HG03342 (cell line): ENCODE measurements at regions not wholly inside any gene's neighbourhood (a gene's known extent, or its start where the extent isn't known, plus 50 kb on each side); places are given as distances from the start of the nearest gene placed in this dataset.
"Not testable (repeated sequence)": the region's sequence is repeated elsewhere in the genome, so short reads cannot be mapped to it uniquely, and the experiment has no call there.

Experiments used
- ATAC-seq: cut with Tn5 transposase; IDR thresholded peaks from one replicate; pipeline ENCODE4 v1.9.1; 2021; ENCODE audit warnings: mild to moderate bottlenecking, moderate library complexity; ENCODE audit not compliant: unreplicated experiment

DNA sequence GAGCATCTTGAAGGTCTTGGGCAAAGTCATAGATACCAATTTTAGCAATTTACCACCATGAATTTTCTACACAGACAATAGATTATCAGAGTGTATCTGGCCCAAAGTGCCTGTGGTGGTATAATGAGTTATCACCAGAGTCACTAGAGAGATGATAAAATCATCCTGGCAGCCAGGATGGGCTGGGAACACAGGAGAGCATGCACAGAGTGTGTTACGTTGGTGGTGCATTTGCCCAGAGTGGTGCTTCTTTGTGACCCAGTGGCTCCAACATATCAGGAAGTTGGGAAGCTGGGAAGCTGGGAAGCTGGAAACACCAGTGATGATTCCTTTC lies 236.7 kb upstream of the PROX1 start:
- no peak for ATAC-seq

DNA sequence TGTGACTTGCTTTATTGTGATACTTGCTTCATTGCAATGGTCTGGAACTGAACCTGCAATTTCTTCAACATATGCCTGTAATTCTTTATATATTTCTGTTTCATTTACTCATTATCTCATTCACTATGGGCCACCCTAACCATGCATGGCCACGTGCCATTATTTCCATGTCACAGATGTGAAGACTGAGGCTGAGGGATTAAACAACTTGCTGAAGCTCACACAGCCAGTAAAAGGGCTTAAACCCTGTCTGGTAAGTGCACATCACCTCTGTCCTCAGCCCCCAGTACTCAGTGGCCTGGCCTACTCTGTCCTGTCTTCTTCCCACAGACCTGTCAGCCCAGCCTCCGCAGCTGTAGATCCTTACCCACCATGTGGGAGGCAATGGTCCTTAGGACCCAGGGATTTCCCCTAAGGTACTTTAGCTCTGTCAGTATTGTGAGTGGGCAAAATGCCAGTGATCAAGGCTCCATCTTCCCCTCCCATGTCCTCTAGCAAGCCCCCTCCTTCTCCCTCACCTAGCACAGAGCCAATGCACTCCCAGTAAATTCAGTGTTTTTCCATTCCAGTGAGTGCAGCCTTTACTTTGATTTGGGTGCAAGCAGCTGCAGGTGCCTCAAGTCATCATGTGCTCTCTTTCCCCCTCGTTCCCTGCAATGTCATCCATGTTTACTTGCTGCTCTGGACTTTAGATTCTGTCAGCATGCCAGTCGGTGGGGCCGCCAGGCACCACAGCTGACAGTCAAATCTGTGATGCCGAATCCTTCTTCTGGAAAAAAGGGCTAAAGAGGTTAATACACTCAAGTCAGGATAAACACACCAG lies 228.2 kb upstream of the PROX1 start:
- ATAC-seq, result no peak

DNA sequence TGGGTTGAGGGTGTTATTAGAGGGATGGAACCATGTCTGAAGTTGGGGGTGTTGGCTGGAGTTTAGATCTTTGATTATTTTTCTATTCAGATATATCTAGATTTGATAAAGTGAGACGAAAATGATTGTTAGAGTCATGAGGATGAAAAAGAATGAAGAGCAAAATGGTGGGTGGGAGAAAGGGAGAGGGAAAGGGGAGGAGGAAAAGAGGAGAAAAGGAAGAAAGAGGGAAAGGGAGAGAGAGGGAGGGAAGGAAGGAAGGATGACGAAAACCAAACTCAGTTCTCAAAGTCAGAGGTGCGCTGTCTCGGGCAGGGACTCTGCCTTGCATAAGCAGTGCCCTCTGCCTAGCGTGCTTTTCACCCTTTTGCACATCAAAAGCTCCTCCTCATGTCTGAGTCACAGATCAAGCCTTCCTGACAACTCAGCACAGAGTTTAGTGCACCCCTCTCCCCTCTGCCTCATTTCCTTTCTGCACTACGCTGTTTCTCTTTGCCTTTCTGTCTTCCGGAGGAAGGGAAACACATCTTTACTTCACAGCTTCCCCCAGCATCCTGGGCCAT lies 225.8 kb upstream of the PROX1 start:
- ATAC-seq, result no peak

DNA sequence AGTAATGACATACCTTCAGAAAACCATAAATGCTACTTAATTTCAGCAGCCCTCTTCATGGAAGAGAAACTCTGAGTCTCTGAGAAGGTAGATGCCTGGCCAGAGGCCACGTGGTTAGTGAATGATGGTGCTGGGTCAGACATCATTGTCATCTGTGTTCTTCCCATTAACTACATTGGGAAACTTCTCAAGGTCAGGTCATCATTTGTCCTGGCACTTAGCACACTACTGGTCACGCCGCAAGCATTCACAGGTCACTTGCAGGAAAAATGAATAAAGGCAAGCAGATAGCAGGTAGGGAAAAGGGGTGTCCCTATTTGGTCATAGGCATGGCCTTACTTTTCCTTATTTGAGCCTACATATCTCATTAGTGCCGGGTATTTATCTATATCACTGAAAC lies 220.1 kb upstream of the PROX1 start:
- ATAC-seq, result no peak

DNA sequence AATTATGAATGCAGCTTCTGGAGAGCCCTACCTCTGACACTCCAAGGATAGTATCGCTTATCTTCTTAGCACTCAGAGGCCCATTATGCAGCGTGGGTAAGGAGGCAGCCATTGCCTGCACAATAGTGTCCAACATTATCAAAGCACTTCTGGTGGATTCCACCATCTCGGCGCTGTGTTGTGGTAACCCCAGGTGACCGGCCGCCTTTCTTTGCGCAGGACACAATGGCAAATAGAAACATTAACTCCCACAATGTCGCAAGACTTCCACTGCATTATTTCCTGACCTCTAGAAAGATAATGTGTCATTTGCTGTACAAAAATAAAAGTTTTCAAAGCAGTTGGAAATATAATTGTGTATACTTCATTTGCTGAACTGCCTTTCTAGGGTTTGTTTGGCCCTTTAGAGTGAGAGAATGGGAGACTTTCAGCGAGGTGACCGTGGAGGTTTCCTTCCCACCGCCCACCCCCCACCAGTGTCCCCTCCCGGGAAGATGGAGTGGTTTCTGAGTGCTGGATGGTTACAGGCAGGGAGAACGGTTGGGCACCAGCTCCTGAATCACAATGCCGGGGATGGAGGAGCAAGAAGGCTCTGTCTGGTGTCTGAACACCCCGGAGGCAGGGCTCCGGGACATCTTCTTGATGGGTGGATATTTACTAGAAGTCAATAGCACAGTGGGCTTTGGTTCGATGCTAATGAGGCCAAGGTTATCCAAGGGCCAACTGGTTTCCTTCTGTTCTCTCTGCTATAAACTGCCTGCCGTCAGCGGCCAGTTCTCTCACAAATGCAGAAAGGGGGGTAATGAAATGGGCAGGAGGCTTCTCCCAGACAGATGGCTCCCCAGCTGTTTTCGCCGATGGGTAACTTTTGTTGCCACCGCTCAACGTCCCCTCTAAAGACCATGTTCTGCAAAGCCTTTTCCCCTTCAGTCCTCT lies 215.4 kb upstream of the PROX1 start:
- no peak for ATAC-seq

DNA sequence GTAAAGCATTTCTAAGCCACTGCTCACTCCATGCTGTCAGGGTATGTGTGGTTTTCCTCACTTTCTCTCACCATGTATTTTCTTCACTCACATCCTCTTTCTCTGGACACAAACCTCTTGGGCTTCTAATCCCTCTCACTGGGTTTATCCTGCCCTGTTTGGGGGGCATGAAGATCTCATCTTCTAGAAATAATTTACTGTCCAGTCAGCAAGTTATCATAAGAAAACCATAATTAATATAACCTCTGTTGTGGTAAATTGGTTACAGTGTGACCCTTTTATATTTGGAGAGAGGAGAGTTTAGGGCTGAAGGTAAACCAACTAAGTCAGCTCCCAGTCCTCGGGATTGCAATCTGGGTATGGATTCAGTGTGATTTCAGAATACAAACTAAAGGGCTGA lies 213.8 kb upstream of the PROX1 start:
- no peak for ATAC-seq

DNA sequence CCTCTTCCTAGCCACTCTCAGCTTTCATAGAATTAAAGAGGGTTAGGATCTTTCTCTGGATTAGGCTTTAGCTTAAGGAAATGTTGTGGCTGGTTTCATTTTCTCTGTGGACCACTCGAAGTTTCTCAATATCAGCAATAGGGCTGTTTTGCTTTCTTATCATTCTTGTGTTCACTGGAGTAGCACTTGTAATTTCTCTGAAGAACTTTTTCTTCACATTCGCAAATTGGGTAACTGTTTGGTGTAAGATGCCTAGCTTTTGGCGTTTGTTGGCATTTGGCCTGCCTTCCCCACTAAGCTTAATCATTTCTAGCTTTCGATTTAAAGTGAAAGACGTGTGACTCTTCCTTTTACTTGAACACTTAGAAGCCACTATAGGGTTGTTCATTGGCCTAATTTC lies 210.8 kb upstream of the PROX1 start:
- ATAC-seq, result no peak

DNA sequence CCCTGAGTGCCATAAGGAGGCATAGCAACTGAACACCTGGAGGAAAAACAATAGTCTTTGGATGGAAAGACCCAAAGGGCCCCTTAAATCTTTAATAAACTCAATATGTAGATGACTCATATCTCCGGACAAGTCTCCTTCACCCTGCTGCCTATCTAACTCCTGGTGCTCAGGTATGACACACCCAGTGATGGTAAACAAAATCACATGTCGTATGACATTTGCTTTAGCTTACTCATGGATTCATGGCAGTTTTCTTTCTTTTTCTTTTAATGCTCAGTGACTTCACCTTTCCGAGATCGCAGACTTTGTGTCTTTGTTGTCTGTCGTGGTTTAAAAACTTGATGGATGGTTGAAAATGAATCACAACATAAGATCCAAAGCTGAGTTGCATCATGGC lies 208.5 kb upstream of the PROX1 start:
- no peak for ATAC-seq

DNA sequence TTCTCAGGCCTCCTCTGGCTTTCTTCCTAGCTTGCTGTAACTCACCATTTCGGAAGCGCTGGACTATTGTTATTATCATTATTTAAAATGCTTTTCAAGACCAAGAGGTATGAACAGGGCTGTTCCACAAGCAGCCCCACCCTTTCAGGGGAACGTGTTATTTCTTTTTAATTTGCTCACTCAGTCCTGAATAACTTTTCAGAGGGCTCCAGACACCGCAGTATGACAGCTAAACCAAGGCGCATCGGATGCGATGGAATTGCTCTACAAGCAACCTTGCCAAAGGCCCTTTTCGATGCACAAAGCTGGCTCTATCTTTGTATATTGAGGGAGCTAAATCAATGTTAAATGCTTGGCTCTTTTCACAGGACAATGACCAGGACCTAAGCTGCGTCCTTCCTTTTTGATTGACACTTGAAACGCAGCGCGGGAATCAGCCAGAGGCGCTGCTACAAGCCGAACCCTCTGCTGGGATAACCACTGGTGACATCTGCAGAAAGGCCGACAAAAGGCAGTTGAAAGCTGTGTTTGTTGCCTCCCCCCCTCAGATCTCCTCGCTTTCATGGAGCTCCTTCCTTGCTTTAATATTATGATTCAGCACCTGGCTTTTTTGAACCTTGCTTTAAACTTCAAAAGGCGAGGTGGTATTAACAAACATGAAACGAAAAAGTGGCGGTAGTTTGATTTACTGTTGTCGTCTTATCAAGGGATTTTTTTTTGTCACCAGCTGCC lies 204.7 kb upstream of the PROX1 start:
- no peak for ATAC-seq

DNA sequence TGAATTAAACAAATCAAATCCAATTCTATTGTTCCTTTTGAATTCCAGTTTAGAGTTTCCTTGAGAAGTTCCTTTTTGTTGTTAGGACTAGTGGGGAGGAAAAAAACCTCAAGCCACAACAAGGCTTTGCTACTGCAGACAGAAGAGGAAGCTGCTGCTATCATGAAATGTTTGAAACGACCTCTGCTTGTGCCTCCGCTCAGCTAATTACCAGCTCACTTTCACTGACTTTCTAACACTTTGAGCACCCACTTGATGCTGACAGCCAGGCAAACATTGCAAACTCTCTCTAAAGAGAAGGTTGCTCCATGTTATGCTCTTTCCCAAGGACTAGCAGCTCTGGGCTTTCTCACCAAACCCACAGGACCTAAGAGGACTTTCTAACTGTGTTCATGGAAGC lies 203.9 kb upstream of the PROX1 start:
- no peak for ATAC-seq

DNA sequence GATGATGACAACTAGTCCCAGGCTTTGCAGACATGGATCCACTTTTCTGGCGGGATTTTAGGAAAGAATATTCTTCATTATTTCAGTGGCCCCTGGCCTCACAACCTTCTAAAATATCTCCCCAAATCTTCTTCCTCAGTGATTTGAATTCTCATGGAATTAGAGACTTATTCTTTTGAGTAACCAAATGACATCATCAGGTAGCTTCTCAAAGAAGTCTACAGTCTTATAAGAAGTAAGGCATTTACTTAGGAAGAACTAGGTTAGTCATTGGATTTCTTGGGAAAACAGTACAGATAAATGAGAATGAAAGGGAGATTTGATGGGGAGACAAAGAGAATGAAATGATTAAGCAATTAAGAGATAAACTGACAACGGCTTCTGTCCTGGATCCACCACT lies 201.1 kb upstream of the PROX1 start:
- ATAC-seq, result no peak

DNA sequence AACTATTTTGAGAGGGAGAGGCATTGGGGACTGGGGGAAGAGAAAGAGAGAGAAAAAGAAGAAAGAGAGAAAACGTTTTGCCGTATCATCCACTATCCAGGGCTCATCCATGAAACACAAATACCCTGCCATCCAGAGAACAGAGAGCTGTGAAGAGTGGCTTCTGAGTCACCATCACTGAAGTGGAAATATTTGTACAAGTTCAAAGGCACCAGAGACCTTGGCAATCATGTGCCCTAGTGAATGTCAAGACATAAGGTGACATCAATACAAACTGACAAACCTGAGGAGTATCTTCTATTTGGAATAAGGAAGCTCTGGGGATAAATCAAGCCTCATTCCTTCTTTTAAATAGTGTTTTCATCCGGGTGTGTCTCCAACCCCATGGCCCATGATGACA lies 197.2 kb upstream of the PROX1 start:
- no peak for ATAC-seq

DNA sequence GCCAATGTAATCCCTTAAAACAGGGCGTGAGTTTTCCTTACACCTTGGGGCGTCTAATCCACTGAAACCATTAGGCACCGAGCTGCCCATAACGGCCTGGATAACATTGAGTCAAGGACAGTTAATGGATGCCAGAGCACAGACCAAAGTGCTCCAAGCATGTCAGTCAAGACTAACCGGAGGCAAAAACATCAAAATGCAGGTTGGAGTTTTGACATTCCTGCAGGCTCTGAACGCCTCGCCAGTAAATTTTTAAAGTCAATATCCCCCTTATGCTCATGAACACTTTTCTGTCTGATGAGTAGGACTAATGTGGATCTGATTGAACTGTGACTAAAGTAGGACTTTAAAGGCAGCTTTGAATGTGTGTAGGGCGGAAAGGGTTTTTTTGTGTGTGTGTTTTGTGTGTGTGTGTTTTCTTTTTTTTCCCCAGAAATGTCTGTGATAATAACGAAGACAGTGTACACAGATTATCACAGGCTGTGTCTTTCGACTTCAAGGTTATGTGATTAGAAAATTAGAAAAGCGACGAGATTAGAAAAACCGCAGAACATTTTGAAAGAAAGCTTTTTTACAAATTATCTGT lies 194.2 kb upstream of the PROX1 start:
- ATAC-seq, result no peak

DNA sequence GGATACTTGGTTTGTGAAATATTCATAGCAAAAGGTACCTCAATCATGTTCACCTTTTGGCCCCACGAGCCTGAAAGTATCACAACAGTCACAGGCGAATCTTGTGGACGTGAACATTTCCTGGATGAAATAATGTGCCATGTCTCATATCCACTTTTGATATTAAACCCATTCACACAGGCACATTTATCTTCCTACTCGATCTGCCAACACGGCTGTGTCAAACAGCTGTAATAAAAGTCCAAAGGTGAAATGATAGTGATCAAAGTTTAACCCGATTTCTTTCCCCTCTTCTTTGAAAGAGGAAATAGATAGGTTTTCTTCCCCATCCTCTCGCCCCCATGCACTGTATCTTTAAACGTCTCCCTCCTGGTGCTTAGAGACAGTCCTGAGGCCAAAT lies 191.2 kb upstream of the PROX1 start:
- no peak for ATAC-seq

DNA sequence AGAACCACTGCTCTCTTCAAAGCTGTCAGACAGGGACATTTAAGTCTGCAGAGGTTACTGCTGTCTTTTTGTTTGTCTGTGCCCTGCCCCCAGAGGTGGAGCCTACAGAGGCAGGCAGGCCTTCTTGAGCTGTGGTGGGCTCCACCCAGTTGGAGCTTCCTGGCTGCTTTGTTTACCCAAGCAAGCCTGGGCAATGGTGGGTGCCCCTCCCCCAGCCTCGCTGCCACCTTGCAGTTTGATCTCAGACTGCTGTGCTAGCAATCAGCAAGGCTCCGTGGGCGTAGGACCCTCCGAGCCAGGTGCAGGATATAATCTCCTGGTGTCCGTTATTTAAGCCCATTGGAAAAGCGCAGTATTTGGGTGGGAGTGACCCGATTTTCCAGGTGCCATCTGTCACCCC lies 179.5 kb upstream of the PROX1 start:
- ATAC-seq, result not testable (repeated sequence)

DNA sequence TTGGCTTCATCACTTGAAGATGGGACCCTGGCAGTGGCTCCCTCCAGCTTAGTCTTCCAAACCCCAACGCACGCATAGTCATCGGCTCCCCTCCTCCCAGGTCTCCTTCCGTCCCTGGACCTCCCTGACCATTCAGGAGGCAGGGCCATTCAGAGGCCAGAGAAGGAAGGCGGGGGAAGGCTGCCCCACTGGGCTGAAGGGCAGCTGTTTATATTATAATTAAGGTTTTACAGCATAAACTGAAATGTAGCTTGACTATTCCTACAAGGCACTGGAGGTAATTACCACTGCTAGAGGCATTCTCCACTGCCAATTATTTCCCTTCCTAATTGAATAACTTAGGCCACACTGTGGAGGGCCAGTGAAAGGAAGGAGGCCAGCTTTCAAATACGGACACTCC lies 170.6 kb upstream of the PROX1 start:
- ATAC-seq, result no peak

DNA sequence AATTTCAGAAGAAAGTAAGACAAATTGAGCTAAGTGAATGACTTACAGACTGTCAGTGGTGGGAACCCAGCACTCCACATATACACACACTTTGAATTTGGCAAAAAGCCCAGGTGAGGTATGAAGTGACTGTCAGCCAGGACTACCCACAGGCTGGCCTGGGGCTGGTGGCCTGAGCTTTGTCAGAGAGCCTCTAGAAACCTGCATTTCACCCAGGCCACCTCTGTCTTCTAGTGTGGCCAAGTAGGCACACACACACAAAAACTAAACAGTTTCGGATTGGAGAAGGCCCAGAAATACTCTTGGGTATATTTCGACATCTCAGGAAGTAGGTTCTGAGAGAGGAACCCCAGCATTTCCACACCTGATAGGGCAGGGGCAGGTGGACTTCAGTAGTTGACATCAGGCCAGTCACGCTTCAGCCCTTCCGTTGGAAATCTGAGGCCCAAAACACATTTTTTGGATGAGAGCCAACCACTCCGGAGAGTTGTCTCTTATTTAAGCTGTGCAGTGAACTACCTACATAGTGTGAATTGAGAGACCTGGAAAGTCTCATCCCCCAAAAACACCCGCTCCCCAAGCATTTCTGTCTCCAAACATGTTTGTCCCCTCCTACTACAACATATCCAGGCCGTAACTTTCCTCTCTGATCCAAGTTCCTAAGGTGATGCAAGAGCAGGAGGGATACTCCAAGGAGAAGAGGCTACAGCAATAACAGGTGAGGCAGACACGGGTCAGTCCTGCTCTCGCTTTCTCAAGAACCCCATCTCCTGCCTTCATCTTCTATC lies 167.2 kb upstream of the PROX1 start:
- ATAC-seq, result no peak

DNA sequence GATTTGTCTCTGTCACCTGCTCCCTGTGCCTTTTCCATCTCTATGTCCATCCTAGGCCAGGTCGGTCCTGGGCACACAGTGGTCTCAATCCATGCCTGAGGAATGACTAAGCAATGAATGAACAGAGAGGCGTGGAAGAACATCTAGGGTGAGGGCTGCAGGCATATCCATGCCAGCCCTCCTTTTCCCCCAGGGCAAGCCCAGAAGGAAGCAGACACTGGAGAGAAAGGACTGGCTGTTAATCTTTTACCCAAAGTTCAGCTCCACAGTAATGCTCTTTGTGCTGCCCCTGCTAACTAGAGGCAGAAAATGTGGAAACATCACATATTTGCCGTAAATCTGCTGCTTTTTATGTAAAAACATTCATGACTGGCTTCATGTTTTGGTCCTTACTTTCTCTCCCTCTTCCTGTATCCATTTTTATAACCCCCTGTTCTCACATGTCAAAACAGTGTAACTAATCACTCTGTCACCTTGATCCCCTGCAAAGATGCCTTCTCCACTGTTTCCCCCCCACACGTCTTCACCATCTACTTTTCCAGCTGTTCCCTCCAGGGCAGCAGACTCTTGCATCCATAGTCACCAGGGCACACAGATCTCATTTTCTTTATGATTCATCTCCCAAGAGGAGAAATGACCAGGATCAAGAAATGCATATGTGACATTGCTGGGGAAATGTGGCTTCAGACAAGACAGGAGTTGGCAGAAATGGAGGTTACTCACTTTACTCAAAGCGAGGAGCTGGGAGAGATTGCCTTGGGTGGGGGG lies 166.4 kb upstream of the PROX1 start:
- no peak for ATAC-seq

DNA sequence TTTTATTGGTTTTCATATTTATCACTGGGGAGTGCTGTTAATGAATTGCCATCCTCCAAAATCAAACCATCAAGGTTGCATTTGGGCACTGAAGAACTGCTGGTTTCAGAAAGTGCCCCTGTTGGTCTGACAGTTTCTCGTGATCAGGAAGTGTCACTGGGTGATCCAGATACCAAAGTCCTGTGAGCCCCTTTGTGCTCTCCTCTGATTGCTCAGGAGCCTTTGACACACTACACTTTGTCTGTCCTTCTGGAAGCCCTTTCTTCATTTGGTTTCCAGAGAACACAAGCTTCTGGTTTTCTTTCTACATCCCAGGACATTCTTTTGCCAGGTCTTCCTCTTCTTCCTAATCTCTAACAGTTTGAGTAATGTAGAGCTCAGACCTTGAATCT lies 165.8 kb upstream of the PROX1 start:
- ATAC-seq, result no peak
